HG03469 (cell line): ENCODE measurements at regions not wholly inside any gene's neighbourhood (a gene's known extent, or its start where the extent isn't known, plus 50 kb on each side); places are given as distances from the start of the nearest gene placed in this dataset.

ENCODE experiments used
- ATAC-seq: cut with Tn5 transposase; IDR thresholded peaks from one replicate; pipeline ENCODE4 v1.9.1; 2021; ENCODE audit warnings: mild to moderate bottlenecking, moderate library complexity, moderate number of reproducible peaks; ENCODE audit not compliant: unreplicated experiment

- ATAC-seq = no peak
Measured at GRCh38 chr1:4550941-4551340, 103.5 kb upstream of the AJAP1 start.

GRCh38 chr1:4551706-4552105 lies 102.7 kb upstream of the AJAP1 start:
- no peak for ATAC-seq

DNA sequence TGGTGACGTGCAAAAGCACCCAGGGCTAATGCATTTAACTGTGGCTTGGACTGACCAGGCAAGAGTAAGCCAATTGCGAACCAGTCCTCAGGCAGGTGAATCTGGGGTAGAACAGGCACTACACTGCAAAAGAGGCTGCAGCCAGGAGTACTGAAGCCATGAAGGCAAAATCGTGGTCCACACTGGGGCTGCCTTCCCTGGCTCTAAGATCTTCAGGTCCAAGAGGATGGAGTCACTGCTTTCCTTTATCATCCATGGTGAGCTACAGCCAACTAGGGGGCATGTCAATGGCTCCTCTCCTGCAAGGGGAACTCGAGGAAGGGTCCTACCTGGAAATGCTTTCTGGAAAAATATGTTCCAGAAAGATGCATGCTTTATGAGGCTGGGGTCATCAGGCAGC lies 100.6 kb upstream of the AJAP1 start:
- ATAC-seq = no peak

GRCh38 chr1:4554271-4554865 lies 100.0 kb upstream of the AJAP1 start:
- no peak for ATAC-seq

GRCh38 chr1:4557949-4558348 lies 96.5 kb upstream of the AJAP1 start:
- ATAC-seq = no peak

GRCh38 chr1:4561205-4561604 lies 93.2 kb upstream of the AJAP1 start:
- ATAC-seq = no peak

DNA sequence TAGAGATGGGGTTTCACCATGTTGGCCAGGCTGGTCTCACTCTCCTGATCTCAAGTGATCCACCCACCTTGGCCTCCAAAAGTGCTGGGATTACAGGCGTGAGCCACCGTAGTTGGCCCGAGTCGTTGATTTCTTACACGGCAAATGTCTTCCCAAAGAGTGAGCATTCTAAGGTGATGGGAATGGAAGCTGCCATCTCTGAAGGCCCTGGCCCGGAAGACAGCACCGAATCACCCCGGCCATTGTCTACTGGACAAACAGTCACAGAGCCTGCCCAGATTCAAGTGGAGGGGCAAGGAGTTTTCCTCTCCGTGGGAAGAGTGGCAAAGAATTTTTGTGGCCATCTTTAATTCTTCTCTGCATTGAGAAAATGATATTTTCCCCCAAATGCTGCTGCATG lies 92.1 kb upstream of the AJAP1 start:
- no peak for ATAC-seq

GRCh38 chr1:4563586-4563985 lies 90.8 kb upstream of the AJAP1 start:
- no peak for ATAC-seq

GRCh38 chr1:4564051-4564450 lies 90.4 kb upstream of the AJAP1 start:
- ATAC-seq = no peak

- ATAC-seq = no peak
Measured at GRCh38 chr1:4565166-4565565, 89.2 kb upstream of the AJAP1 start.

DNA sequence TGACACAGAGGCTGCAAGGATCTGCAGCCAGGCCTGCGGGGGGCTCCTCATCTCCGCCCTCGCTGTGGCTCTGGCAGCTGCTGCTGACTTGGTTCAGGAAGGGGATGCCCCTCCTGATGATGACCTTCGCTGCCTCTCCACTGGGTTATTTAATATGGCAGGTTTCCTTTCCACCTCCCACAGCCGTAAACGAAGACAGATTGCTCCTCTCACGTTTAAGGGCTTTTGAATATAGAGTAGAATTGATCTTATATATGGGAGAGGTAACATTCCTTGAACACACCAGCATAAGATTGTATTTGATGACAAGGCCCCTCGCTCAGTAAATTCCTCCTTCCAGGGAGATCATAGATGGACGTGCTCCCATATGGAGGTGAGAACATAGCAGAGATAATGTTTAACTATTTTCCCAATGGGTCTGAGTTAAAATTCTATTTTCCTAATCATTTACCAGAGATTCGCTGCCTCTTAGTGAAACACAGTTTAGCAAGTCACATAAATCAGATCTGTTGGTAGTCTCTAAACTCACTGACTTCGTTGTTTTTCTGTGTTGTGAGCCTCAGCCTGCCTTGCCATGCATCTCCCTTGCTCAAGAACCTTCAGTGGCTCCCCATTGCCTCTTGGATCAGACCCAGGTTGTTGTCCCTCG lies 88.5 kb upstream of the AJAP1 start:
- ATAC-seq = no peak

DNA sequence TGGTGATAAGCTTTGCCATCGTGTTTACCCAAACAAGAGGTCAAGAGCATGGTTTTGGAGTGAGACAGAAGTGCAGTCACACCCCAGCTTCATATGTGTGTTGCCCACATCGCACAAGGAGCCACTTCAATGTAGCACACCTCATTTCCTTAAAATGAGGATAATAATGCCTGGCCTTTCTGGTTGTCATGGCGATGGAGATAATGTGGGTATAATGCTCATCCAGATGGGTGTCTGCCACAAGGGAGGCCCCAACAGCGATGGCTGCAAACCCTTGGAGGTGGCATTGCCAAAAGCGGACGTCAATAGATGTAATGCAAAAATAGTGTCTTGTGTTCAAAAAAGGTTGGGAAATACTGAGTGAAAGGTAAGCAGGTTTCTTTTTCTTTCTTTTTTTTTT lies 83.1 kb upstream of the AJAP1 start:
- ATAC-seq = no peak

- ATAC-seq = no peak
Measured at GRCh38 chr1:4573526-4573925, 80.9 kb upstream of the AJAP1 start.

DNA sequence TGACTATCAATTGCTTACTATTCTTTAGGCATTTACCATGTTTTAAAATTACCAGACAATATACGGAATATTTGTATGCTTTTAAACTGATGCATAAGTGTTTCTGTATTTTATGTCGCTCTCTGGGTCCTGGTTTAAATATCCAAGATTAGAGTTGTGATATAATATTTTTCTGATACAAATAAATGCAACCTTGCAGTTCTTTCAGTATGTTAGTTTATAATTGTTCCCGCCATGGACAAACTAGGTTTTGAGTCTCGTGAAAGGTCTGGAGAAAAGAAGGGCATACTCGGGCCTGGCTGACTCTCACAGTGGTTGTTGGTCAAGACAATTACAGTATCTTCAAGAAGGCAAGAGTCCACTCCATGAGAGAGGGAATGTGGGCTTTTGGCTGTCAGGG lies 72.6 kb upstream of the AJAP1 start:
- no peak for ATAC-seq

DNA sequence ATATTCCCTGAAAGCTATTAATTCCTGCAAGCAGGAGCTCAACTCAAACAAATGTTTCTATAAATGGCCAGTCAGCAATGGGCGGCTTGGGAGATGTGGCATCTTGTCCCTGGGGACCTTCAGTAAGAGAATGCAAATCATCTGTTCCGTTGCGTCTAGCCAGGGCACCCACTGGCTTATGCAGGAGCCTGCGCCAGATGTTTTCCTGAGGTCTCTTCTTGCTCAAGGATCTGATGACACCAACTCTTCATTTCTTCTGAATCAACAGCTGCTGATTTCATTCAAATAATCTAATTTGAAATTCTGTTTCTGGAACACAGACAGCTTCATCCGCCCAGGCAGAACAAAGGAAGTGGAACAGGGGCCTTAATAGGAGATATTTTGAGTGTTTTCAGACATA lies 70.0 kb upstream of the AJAP1 start:
- no peak for ATAC-seq

DNA sequence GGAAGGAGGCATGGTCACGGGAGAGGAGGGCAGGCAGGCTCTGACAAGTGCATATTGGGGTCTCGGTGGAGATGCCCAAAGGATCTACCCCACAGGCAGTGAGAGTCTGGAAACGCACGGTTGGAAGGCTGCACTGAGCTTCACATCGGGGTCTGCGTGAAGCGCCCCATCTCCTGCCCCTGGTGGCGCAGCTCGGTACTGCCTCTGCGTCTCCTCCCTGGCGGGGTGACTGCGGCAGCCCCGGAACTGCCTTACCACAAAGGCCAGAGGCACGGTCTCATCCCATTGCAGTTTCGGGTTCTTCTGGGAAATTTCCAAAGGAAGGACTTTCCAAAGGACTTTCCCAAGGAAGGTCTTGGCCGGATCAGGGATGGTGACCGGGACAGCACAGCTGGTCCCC lies 69.2 kb upstream of the AJAP1 start:
- ATAC-seq = no peak

DNA sequence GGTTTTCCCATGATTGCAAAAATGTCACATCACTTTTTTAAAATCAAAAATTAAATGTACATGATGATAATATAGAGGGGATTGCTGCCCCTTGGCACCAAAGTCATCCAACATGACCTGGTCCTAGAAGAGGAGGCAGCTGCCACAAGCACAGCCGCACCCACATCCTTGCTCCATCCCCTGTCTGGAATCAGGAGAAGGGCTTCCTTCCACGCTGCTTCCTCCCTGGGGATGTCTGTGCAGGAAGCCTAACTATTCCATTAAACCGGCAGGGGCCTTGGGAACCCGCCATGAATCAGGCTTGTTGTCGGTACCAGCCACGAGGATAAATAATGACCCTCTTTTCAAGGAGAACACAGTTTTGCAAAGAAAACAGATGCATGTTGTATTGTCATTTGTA lies 68.7 kb upstream of the AJAP1 start:
- ATAC-seq = no peak

DNA sequence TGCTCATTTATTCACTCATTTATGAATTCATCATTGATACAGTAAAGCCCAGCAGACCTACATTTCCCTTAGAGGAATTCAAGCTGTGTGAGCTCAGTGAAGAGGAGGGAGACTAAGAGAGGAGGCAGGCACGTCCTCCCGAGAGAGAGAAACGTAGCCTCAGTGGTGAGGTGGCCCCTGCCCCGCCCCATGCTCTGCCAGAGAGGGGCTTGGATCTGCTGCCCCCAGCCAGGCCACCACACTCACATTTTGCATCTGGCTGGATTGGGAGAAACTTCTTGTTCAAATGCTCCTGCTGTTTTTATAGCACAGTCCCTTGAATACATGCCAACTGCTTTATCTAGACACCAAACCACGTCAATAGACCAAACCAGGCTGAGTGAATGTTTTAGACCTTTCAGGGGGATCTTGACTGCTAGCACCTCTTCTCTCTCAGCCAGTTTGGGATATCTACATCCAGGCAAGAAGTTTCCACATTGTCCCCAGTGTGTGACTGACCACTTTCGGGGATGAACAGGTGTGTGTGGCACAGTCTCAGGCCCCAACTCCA lies 67.7 kb upstream of the AJAP1 start:
- no peak for ATAC-seq

GRCh38 chr1:4587721-4588120 lies 66.7 kb upstream of the AJAP1 start:
- ATAC-seq = no peak

- no peak for ATAC-seq
Measured at GRCh38 chr1:4590756-4591155, 63.7 kb upstream of the AJAP1 start.

DNA sequence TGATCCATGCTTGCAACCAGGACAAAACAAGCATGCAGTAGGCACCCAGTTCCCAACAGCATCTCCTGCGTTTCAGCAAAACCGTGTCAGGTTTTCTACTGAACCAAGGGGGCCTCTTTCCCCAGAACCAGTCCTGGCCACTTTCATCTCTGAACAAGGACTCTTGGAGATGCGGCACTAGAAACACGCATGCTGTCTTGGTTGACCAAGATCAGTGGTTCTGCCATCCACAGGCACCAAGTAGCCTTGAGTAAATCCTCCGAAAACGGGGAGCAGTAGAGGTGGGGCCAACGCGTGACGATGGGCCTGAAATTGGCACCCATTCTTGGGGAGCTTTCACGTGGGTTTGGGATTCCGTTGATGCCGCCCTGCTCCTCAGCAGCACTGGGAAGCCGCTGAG lies 62.5 kb upstream of the AJAP1 start:
- ATAC-seq = no peak

DNA sequence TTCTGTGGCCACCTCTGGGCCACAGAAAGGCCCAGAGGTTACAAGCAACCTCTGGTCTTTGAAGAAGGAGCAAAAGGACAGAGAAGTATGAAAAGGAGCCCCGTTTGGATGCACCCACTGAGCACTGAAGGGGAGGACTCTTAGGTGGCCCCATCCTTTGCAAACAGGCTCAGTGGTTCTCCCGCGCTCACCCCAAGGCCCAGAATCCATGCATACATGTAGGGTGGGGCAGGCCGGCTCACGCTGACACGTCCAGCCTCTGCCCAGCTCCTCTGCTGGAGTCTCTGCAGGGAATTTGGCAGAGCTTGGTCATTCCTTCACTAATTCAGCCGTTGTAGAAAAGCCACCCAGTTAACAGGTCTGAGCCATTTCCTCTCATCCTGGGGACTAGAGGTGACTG lies 61.3 kb upstream of the AJAP1 start:
- ATAC-seq = no peak
